Keratinocyte (primary cell): ENCODE measurements at regions not wholly inside any gene's neighbourhood (a gene's known extent, or its start where the extent isn't known, plus 50 kb on each side); places are given as distances from the start of the nearest gene placed in this dataset.

Experiments used
- DNase-seq: peaks from one replicate; pipeline ENCODE4 v3.0.0-alpha.2; 2011; ENCODE audit warnings: low read depth, missing footprints, low spot score
- FAIRE-seq: peaks from 2 replicates; lab custom pipeline; 2011; peaks lifted over from hg19 to GRCh38; lab: Jason Lieb, UNC
- H2AFZ ChIP-seq: 2 replicates; pipeline ENCODE4 v1.6.0; 2012; ENCODE audit warnings: low read length, control low read depth, inconsistent platforms; ENCODE audit not compliant: control insufficient read depth
- H3K27ac ChIP-seq: 2 replicates; pipeline ENCODE4 v1.5.1; 2011; ENCODE audit warnings: low read length; ENCODE audit not compliant: control insufficient read depth, insufficient read depth
- H3K27me3 ChIP-seq: 3 replicates; pipeline ENCODE4 v1.6.0; 2011; ENCODE audit warnings: low read length; ENCODE audit not compliant: control insufficient read depth, insufficient read depth; ENCODE audit errors: extremely low read depth
- H3K36me3 ChIP-seq, 2 experiments: 2 replicates in 1 of 2; 3 replicates in 1 of 2; pipeline ENCODE4 v1.5.1; 2011; ENCODE audit warnings: low read length in 2 of 2, mild to moderate bottlenecking in 1 of 2; ENCODE audit not compliant: control insufficient read depth in 2 of 2, insufficient read depth in 2 of 2; ENCODE audit errors: extremely low read depth in 1 of 2
- H3K4me1 ChIP-seq: 3 replicates; pipeline ENCODE4 v1.5.1; 2011; ENCODE audit warnings: low read length; ENCODE audit not compliant: control insufficient read depth, insufficient read depth; ENCODE audit errors: extremely low read depth
- H3K4me2 ChIP-seq: 3 replicates; pipeline ENCODE4 v1.6.0; 2011; ENCODE audit warnings: low read depth, low read length; ENCODE audit not compliant: control insufficient read depth, insufficient read depth; ENCODE audit errors: extremely low read depth
- H3K4me3 ChIP-seq, 3 experiments: fragments of 200-600 bp in 1 of 3; sonication (generic) in 1 of 3; 2 replicates in 2 of 3; 3 replicates in 1 of 3; pipeline ENCODE4 v1.5.1; 2011 to 2016; ENCODE audit warnings: low read length in 3 of 3, mild to moderate bottlenecking in 3 of 3, control low read depth in 2 of 3, inconsistent platforms in 1 of 3, low read depth in 1 of 3, mixed read lengths in 1 of 3, mixed run types in 1 of 3, moderate library complexity in 1 of 3; ENCODE audit not compliant: control insufficient read depth in 2 of 3, insufficient read depth in 2 of 3; ENCODE audit errors: extremely low read depth in 1 of 3
- H3K79me2 ChIP-seq: 2 replicates; pipeline ENCODE4 v1.6.0; 2012; ENCODE audit warnings: low read length; ENCODE audit not compliant: control insufficient read depth, insufficient read depth
- H3K9ac ChIP-seq: 3 replicates; pipeline ENCODE4 v1.6.0; 2011; ENCODE audit warnings: low read length; ENCODE audit not compliant: control insufficient read depth, insufficient read depth; ENCODE audit errors: extremely low read depth
- H3K9me1 ChIP-seq: 3 replicates; pipeline ENCODE4 v1.6.0; 2011; ENCODE audit warnings: low read length; ENCODE audit not compliant: control insufficient read depth, insufficient read depth; ENCODE audit errors: extremely low read depth
- H3K9me3 ChIP-seq: 2 replicates; pipeline ENCODE4 v1.5.1; 2012; ENCODE audit warnings: low read depth, low read length; ENCODE audit not compliant: control insufficient read depth
- H4K20me1 ChIP-seq: 3 replicates; pipeline ENCODE4 v1.6.0; 2011; ENCODE audit warnings: low read length; ENCODE audit not compliant: control insufficient read depth, insufficient read depth; ENCODE audit errors: extremely low read depth
- EZH2 ChIP-seq: IDR thresholded peaks from one replicate; pipeline ENCODE4 v1.6.1; 2012; ENCODE audit warnings: inconsistent platforms, mild to moderate bottlenecking, low read length, moderate library complexity
- dilution Hi-C: fragments of 300-500 bp; cut with MboI; formaldehyde crosslinking; loops from one replicate; pipeline ENCODE4 v1.7.0; 2020; ENCODE audit warnings: low sequenced_read_pairs; ENCODE audit not compliant: extremely low pct_ligation_motif_present
- TF ChIP-seq, protein P1 (sequence below), 3 experiments: IDR thresholded peaks in 1 of 3; conservative IDR thresholded peaks in 1 of 3; optimal IDR thresholded peaks in 1 of 3; 2 replicates in 2 of 3; 3 replicates in 1 of 3; pipeline versions ENCODE3 to v1.5.1; 2011; ENCODE audit warnings: low read length in 3 of 3, mild to moderate bottlenecking in 3 of 3, moderate library complexity in 2 of 3, control low read depth in 1 of 3, inconsistent platforms in 1 of 3; ENCODE audit not compliant: insufficient read depth in 2 of 3; ENCODE audit errors: extremely low read depth in 1 of 3

DNA sequence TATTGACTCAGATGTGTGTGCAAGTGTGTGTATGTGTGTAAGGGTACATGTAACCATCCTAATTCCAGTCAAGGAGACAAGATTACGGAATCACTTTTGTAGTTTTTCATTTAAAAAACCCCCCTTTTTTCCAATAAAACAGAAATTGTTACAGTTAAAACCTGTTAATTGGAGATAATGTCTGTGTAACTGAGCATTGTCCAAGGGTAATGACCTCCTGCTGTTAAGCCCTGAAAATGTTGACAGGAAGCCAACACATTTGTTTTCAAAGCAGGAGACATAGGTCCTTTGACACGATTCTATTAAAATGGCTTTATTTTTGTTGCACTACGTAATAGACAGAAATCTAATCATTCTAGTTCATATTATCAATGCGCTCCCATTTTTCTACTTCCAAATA, 457.3 kb upstream of the ARRDC3 start:
- Histone ChIP-seq H3K4me2 (no peak overlapping the region), H3K79me2 (no peaks in the 10 kb centered on the region), H3K27ac (no peak overlapping the region), H3K27me3 (no peaks in the 10 kb centered on the region), H2AFZ (no peak overlapping the region), H3K9ac (no peak overlapping the region), H3K36me3 (no peaks in the 10 kb centered on the region), H3K4me3 (no peak overlapping the region), H3K9me3 (no peaks in the 10 kb centered on the region), H3K4me1 (no peaks in the 10 kb centered on the region), H3K9me1 (no peaks in the 10 kb centered on the region), H4K20me1 (no peaks in the 10 kb centered on the region)
- TF ChIP-seq EZH2 = no peak
- TF ChIP-seq, protein P1, sequence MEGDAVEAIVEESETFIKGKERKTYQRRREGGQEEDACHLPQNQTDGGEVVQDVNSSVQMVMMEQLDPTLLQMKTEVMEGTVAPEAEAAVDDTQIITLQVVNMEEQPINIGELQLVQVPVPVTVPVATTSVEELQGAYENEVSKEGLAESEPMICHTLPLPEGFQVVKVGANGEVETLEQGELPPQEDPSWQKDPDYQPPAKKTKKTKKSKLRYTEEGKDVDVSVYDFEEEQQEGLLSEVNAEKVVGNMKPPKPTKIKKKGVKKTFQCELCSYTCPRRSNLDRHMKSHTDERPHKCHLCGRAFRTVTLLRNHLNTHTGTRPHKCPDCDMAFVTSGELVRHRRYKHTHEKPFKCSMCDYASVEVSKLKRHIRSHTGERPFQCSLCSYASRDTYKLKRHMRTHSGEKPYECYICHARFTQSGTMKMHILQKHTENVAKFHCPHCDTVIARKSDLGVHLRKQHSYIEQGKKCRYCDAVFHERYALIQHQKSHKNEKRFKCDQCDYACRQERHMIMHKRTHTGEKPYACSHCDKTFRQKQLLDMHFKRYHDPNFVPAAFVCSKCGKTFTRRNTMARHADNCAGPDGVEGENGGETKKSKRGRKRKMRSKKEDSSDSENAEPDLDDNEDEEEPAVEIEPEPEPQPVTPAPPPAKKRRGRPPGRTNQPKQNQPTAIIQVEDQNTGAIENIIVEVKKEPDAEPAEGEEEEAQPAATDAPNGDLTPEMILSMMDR (optimal IDR thresholded peaks at IDR 0.05 in 1 of 3, IDR thresholded peaks at IDR 0.05 in 1 of 3, conservative IDR thresholded peaks at IDR 0.05 in 1 of 3; ENCODE audit: extremely low read depth in 1 of 3, insufficient read depth in 2 of 3, low read length in 3 of 3) = no peak
- no peak for DNase-seq
- no peak for FAIRE-seq
- dilution Hi-C loops = no loop called here

DNA sequence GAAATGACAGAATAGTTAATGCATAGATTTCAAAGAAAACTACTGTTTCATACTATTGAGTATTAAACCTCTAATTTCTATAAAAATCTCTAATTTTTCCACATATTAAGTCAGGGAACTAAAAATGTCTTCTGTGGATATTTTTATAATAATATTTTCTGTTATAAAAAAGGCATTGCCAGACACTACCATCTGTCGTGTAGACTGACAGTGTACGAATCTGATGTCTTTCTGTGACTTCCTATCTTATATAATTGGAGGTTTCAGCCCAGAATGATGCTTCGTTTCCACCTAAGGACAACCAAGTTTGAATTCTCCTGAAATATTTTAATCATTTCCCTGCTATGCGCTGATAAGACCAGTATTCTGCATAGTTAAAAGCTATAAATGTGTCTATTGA, 456.6 kb upstream of the ARRDC3 start:
- H3K9me3 ChIP-seq = no peaks in the 10 kb centered on the region
- H3K27me3 ChIP-seq = no peaks in the 10 kb centered on the region
- H3K79me2 ChIP-seq = no peaks in the 10 kb centered on the region
- no peak overlapping the region for H3K27ac ChIP-seq
- no peaks in the 10 kb centered on the region for H3K9me1 ChIP-seq
- no peaks in the 10 kb centered on the region for H3K36me3 ChIP-seq
- no peaks in the 10 kb centered on the region for H4K20me1 ChIP-seq
- no peak overlapping the region for H3K9ac ChIP-seq
- TF ChIP-seq EZH2 = no peak
- TF ChIP-seq, protein P1 (optimal IDR thresholded peaks at IDR 0.05 in 1 of 3, IDR thresholded peaks at IDR 0.05 in 1 of 3, conservative IDR thresholded peaks at IDR 0.05 in 1 of 3; ENCODE audit: extremely low read depth in 1 of 3, insufficient read depth in 2 of 3, low read length in 3 of 3) = no peak
- H2AFZ ChIP-seq = no peak overlapping the region
- no peak overlapping the region for H3K4me3 ChIP-seq
- H3K4me2 ChIP-seq = no peak overlapping the region
- FAIRE-seq = no peak
- dilution Hi-C loops = no loop called here
- no peaks in the 10 kb centered on the region for H3K4me1 ChIP-seq
- no peak for DNase-seq
